Suppressor macrophage (primary cell): ENCODE measurements at regions not wholly inside any gene's neighbourhood (a gene's known extent, or its start where the extent isn't known, plus 50 kb on each side); places are given as distances from the start of the nearest gene placed in this dataset.

ENCODE experiments used
- DNase-seq, 4 experiments: peaks; one replicate each; pipeline ENCODE4 v3.0.0-alpha.2; 2020 to 2022

GRCh38 chr1:201774224-201774982 is 54.6 kb upstream of the IPO9 start:
- DNase-seq: no peak

DNA sequence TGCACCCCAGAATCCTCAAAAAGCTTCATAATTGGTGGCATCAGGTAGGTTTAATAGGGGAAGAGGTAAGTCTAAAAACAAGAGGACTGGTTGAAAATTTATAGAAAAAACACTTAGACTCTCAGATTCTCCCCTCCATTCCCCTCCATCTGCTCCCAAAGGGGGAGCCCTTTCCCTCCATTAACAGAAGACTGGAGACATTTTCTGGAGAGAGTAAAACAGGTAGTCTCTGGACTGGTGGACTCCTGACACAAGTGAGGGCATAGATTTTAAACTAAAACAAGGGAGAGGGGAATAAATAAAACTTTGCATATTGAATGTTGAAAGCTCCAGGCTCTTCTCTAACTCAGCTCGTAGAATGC is 54.0 kb upstream of the IPO9 start:
- DNase-seq: no peak

DNA sequence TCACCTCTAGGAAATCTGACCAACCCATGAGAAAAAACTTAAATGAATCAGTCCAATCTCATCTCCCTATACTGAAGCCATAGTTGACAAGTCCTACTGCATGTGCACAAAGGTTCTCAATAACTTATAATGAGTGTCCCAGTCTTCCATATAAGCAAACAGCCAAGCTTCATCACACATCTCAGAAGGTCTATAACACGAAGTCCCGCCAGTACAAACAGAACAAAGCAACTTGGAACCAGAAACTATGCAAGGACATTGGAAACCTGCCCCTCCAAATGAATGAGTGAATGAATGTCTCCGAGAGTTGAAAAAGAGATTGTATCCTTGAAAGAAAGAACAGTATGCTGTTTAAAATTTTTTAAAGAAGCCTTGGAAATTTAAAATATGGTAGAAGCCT is 53.6 kb upstream of the IPO9 start:
- no peak for DNase-seq

GRCh38 chr1:201778279-201779065 is 50.5 kb upstream of the IPO9 start:
- no peak for DNase-seq
